SU-DHL-6 (cell line): ENCODE measurements at regions not wholly inside any gene's neighbourhood (a gene's known extent, or its start where the extent isn't known, plus 50 kb on each side); places are given as distances from the start of the nearest gene placed in this dataset.

ENCODE experiments used
- EZH2phosphoT487 ChIP-seq: fragments of 200-600 bp; sonication (generic), shearing (Covaris generic); conservative IDR thresholded peaks from 2 replicates; pipeline ENCODE4 v1.6.1; 2018; ENCODE audit warnings: mild to moderate bottlenecking, antibody characterized with exemption, low read length, moderate library complexity, mixed read lengths
- TF ChIP-seq, protein P1 (sequence below): fragments of 200-600 bp; sonication (generic); IDR thresholded peaks from one replicate; pipeline ENCODE4 v1.5.1; 2017; ENCODE audit warnings: antibody characterized with exemption, mild to moderate bottlenecking, low read length, moderate library complexity; ENCODE audit not compliant: insufficient read depth, poor library complexity, severe bottlenecking

DNA sequence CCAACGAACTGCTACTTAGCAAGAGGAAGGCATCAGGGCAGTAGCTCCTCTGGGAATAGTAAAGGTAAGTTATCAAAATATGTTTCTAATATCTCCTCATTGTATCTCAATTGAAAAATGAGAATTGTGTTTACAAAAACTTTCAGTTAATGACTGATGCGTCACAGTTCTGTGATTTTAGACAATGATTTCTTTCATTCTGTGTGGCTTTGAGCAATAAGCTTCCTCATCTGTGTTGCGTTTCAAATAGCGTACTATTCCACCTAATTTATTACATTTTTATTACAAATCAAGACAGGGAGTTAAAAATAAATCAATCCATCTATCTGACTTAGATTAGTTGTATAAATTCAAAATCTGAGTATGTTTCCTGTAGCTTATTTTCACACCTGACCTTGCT is 145.0 kb downstream of the CAAP1 start:
- TF ChIP-seq, protein P1, sequence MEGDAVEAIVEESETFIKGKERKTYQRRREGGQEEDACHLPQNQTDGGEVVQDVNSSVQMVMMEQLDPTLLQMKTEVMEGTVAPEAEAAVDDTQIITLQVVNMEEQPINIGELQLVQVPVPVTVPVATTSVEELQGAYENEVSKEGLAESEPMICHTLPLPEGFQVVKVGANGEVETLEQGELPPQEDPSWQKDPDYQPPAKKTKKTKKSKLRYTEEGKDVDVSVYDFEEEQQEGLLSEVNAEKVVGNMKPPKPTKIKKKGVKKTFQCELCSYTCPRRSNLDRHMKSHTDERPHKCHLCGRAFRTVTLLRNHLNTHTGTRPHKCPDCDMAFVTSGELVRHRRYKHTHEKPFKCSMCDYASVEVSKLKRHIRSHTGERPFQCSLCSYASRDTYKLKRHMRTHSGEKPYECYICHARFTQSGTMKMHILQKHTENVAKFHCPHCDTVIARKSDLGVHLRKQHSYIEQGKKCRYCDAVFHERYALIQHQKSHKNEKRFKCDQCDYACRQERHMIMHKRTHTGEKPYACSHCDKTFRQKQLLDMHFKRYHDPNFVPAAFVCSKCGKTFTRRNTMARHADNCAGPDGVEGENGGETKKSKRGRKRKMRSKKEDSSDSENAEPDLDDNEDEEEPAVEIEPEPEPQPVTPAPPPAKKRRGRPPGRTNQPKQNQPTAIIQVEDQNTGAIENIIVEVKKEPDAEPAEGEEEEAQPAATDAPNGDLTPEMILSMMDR, result no peak
- no peak for TF ChIP-seq EZH2phosphoT487
